Transverse colon (tissue), 4 donors: ENCODE measurements at regions not wholly inside any gene's neighbourhood (a gene's known extent, or its start where the extent isn't known, plus 50 kb on each side); places are given as distances from the start of the nearest gene placed in this dataset.
"Not testable (repeated sequence)": the region's sequence is repeated elsewhere in the genome, so short reads cannot be mapped to it uniquely, and the experiment has no call there.

Experiments used
- DNase-seq: peaks from one replicate; pipeline ENCODE4 v3.0.0-alpha.2; 2019
- H3K27ac ChIP-seq, 4 donors: fragments of 200-600 bp; sonication (generic); 2 replicates each; pipeline ENCODE4 v1.5.1; 2016 to 2018; ENCODE audit warnings: inconsistent platforms in 4 of 4
- H3K27me3 ChIP-seq: fragments of 200-600 bp; sonication (generic); 2 replicates; pipeline ENCODE4 v1.5.1; 2017; ENCODE audit warnings: inconsistent platforms
- H3K36me3 ChIP-seq, 4 donors: fragments of 200-600 bp; sonication (generic); 2 replicates each; pipeline ENCODE4 v1.5.1; 2017 to 2019; ENCODE audit warnings: inconsistent platforms in 4 of 4
- H3K4me1 ChIP-seq, 4 donors: fragments of 200-600 bp; sonication (generic); 2 replicates each; pipeline ENCODE4 v1.5.1; 2017 to 2020; ENCODE audit warnings: inconsistent platforms in 4 of 4
- H3K4me3 ChIP-seq, 4 donors: fragments of 200-600 bp; sonication (generic); 1 replicate in 1 of 4; 2 replicates in 3 of 4; pipeline versions ENCODE4 v1.5.1 to v1.6.1; 2017 to 2019; ENCODE audit warnings: inconsistent platforms in 4 of 4
- H3K9me3 ChIP-seq, 2 donors: fragments of 200-600 bp; sonication (generic); 2 replicates each; pipeline ENCODE4 v1.5.1; 2017 to 2019; ENCODE audit warnings: inconsistent platforms in 2 of 2
- CTCF ChIP-seq, 5 experiments: fragments of 200-600 bp in 3 of 5; fragments of 450-650 bp in 2 of 5; sonication (generic) in 3 of 5; IDR thresholded peaks; 1 replicate in 2 of 5; 2 replicates in 3 of 5; pipeline ENCODE4 v1.5.1; 2016 to 2017; ENCODE audit warnings: antibody characterized with exemption in 5 of 5, inconsistent platforms in 3 of 5, mild to moderate bottlenecking in 2 of 5, moderate library complexity in 1 of 5
- EP300 ChIP-seq: sonication (generic); formaldehyde crosslinking; IDR thresholded peaks from one replicate; pipeline ENCODE4 v1.6.1; 2017; ENCODE audit warnings: antibody characterized with exemption, low read depth
- POLR2A ChIP-seq: fragments of 450-650 bp; IDR thresholded peaks from one replicate; pipeline ENCODE4 v1.6.1; 2016; ENCODE audit warnings: antibody characterized with exemption, mild to moderate bottlenecking, moderate library complexity
- POLR2AphosphoS5 ChIP-seq, 3 donors: sonication (generic); formaldehyde crosslinking; IDR thresholded peaks; one replicate each; pipeline ENCODE4 v1.6.1; 2016; ENCODE audit warnings: antibody characterized with exemption in 3 of 3
- whole genome bisulfite sequencing, 2 donors: methylation state at CpG; one replicate each; pipeline ENCODE4 v1.1.5; 2018; ENCODE audit warnings: low coverage in 1 of 2; 5-methylcytosine and 5-hydroxymethylcytosine counted together
- in situ Hi-C, 4 donors: fragments of 200-750 bp; cut with MboI; loops; one replicate each; pipeline versions ENCODE4 v1.15.0 to v1.15.1; 2017; ENCODE audit warnings: low sequenced_read_pairs in 3 of 4, low pct_ligation_motif_present in 1 of 4, low pct_unique_long_range_greater_than_20kb in 1 of 4
- intact Hi-C: fragments of 100-400 bp; cut with DNase I; formaldehyde crosslinking; loops from one replicate; pipeline ENCODE4 v1.15.1; 2023; ENCODE audit warnings: low total_unique reads

GRCh38 chr10:131834152-131834810 is 66.5 kb upstream of the PPP2R2D start:
- Histone ChIP-seq H3K9me3 (no peaks in the 10 kb centered on the region), H3K27me3 (peaks cover 3% of the 10 kb centered on the region), H3K4me3 (no peak overlapping the region), H3K27ac (no peak overlapping the region), H3K4me1 (no peaks in the 10 kb centered on the region), H3K36me3 (no peaks in the 10 kb centered on the region)
- WGBS, 2 donors: 86 to 100% methylated on average over 1 to 8 of the region's 8 CpGs
- intact Hi-C loops (no loop called here), in situ Hi-C loops (no loop called here)
- no peak for DNase-seq
- TF ChIP-seq CTCF (IDR thresholded peaks at IDR 0.05) (no peak), POLR2A (no peak), POLR2AphosphoS5 (IDR thresholded peaks at IDR 0.05) (no peak), EP300 (no peak)

GRCh38 chr10:131838966-131839742 is 61.7 kb upstream of the PPP2R2D start:
- H3K27me3 ChIP-seq: no peaks in the 10 kb centered on the region
- in situ Hi-C loops (no loop called here), intact Hi-C loops (no loop called here)
- no peaks in the 10 kb centered on the region for H3K4me1 ChIP-seq
- no peak overlapping the region for H3K27ac ChIP-seq
- H3K9me3 ChIP-seq: no peaks in the 10 kb centered on the region
- H3K4me3 ChIP-seq: no peak overlapping the region
- no peaks in the 10 kb centered on the region for H3K36me3 ChIP-seq
- no peak for TF ChIP-seq POLR2AphosphoS5 (IDR thresholded peaks at IDR 0.05)
- no peak for TF ChIP-seq CTCF (IDR thresholded peaks at IDR 0.05)
- TF ChIP-seq EP300: no peak
- TF ChIP-seq POLR2A: no peak
- WGBS, 2 donors: 60% methylated on average over 16 of the region's 16 CpGs; no CpG with 5 or more reads in 1 of the 2 donors
- no peak for DNase-seq

- intact Hi-C loops: not testable (repeated sequence)
- TF ChIP-seq CTCF (IDR thresholded peaks at IDR 0.05): peak in 1 of 5 experiments; percentile 11
Measured at GRCh38 chr10:131839880-131840787, 60.7 kb upstream of the PPP2R2D start.

GRCh38 chr10:131840788-131841118 is 60.1 kb upstream of the PPP2R2D start:
- Histone ChIP-seq H3K4me1 (no peaks in the 10 kb centered on the region), H3K4me3 (no peak overlapping the region), H3K27ac (no peak overlapping the region), H3K27me3 (no peaks in the 10 kb centered on the region), H3K36me3 (no peaks in the 10 kb centered on the region), H3K9me3 (no peaks in the 10 kb centered on the region)
- in situ Hi-C loops: no loop called here
- 89 to 100% methylated on average over 2 to 3 of the region's 3 CpGs for WGBS, 2 donors
- intact Hi-C loops: no loop called here
- no peak for DNase-seq
- TF ChIP-seq EP300: no peak
- no peak for TF ChIP-seq CTCF (IDR thresholded peaks at IDR 0.05)
- TF ChIP-seq POLR2A: no peak
- no peak for TF ChIP-seq POLR2AphosphoS5 (IDR thresholded peaks at IDR 0.05)

More at GRCh38 chr10:131839880-131840787, 60.7 kb upstream of the PPP2R2D start:
- H3K27ac ChIP-seq, H3K36me3 ChIP-seq, H3K27me3 ChIP-seq, in situ Hi-C loops, H3K9me3 ChIP-seq, H3K4me3 ChIP-seq, DNase-seq, H3K4me1 ChIP-seq: not testable (repeated sequence)
- 72 to 78% methylated on average over 7 to 15 of the region's 15 CpGs for WGBS, 2 donors
